Esophagus muscularis mucosa (tissue), 4 donors: ENCODE measurements at regions not wholly inside any gene's neighbourhood (a gene's known extent, or its start where the extent isn't known, plus 50 kb on each side); places are given as distances from the start of the nearest gene placed in this dataset.

ENCODE experiments used
- EP300 ChIP-seq: sonication (generic); formaldehyde crosslinking; IDR thresholded peaks from one replicate; pipeline ENCODE4 v1.6.1; 2017; ENCODE audit warnings: antibody characterized with exemption
- POLR2A ChIP-seq: fragments of 450-650 bp; IDR thresholded peaks from one replicate; pipeline ENCODE4 v1.6.1; 2017; ENCODE audit warnings: antibody characterized with exemption, moderate library complexity, mild to moderate bottlenecking, low read depth
- POLR2AphosphoS5 ChIP-seq, 2 donors: sonication (generic); formaldehyde crosslinking; IDR thresholded peaks; one replicate each; pipeline ENCODE4 v1.6.1; 2017; ENCODE audit warnings: antibody characterized with exemption in 2 of 2
- TF ChIP-seq, protein P1 (sequence below), 3 experiments: fragments of 200-600 bp in 2 of 3; fragments of 450-650 bp in 1 of 3; sonication (generic) in 2 of 3; IDR thresholded peaks; one replicate each; pipeline ENCODE4 v1.5.1; 2017 to 2019; ENCODE audit warnings: antibody characterized with exemption in 3 of 3, mild to moderate bottlenecking in 2 of 3, moderate library complexity in 1 of 3

GRCh38 chr15:91549581-91549980, 303.9 kb upstream of the SLCO3A1 start:
- TF ChIP-seq, protein P1, sequence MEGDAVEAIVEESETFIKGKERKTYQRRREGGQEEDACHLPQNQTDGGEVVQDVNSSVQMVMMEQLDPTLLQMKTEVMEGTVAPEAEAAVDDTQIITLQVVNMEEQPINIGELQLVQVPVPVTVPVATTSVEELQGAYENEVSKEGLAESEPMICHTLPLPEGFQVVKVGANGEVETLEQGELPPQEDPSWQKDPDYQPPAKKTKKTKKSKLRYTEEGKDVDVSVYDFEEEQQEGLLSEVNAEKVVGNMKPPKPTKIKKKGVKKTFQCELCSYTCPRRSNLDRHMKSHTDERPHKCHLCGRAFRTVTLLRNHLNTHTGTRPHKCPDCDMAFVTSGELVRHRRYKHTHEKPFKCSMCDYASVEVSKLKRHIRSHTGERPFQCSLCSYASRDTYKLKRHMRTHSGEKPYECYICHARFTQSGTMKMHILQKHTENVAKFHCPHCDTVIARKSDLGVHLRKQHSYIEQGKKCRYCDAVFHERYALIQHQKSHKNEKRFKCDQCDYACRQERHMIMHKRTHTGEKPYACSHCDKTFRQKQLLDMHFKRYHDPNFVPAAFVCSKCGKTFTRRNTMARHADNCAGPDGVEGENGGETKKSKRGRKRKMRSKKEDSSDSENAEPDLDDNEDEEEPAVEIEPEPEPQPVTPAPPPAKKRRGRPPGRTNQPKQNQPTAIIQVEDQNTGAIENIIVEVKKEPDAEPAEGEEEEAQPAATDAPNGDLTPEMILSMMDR (IDR thresholded peaks at IDR 0.05), result no peak
- TF ChIP-seq EP300, result no peak
- no peak for TF ChIP-seq POLR2A
- no peak for TF ChIP-seq POLR2AphosphoS5 (IDR thresholded peaks at IDR 0.05)
